GM12878 (cell line): ENCODE measurements at regions not wholly inside any gene's neighbourhood (a gene's known extent, or its start where the extent isn't known, plus 50 kb on each side); places are given as distances from the start of the nearest gene placed in this dataset.

Source experiments
- ATAC-seq: fragments of 200-7000 bp; cut with Tn5 transposase; 3 replicates; pipeline ENCODE4 v1.9.1; 2020; ENCODE audit warnings: mild to moderate bottlenecking, moderate library complexity
- BruUV-seq: library from RNA; stranded (reverse); fragments of 400-500 nt; replicated peaks from 2 replicates; lab custom pipeline; 2021; lab: Mats Ljungman, UMichigan
- CTCF ChIA-PET: fragments of 300-600 bp; sonication (Branson Sonifier 250); formaldehyde crosslinking; extraction: SDS; loops from one replicate; lab custom pipeline; 2021; ENCODE audit warnings: inconsistent platforms; lab: Yijun Ruan, JAX
- POLR2A ChIA-PET: fragments of 350-600 bp; formaldehyde crosslinking; extraction: SDS; loops from one replicate; lab custom pipeline; 2021; ENCODE audit warnings: inconsistent platforms; lab: Charles Lee
- RAD21 ChIA-PET: fragments of 300-600 bp; sonication (Branson Sonifier 250); formaldehyde crosslinking; loops from one replicate; lab custom pipeline; 2023; ENCODE audit warnings: antibody characterized with exemption; ENCODE audit not compliant: unreplicated experiment; lab: Charles Lee
- SMC1A ChIA-PET: fragments of 300-600 bp; sonication (Branson Sonifier 250); formaldehyde crosslinking; loops from one replicate; lab custom pipeline; 2023; ENCODE audit not compliant: unreplicated experiment, uncharacterized antibody; lab: Charles Lee
- DNase-seq: peaks from one replicate; pipeline ENCODE4 v3.0.0-alpha.2; 2011; ENCODE audit warnings: low read depth, low spot score
- FAIRE-seq: peaks from 3 replicates; lab custom pipeline; 2011; peaks lifted over from hg19 to GRCh38; lab: Jason Lieb, UNC
- H2AFZ ChIP-seq: 2 replicates; pipeline ENCODE4 v1.6.0; 2011; ENCODE audit warnings: low read depth, low read length, control low read depth; ENCODE audit not compliant: control insufficient read depth
- H3K27ac ChIP-seq: 2 replicates; pipeline ENCODE4 v1.5.1; 2011; ENCODE audit warnings: control low read depth; ENCODE audit not compliant: control insufficient read depth, insufficient read depth
- H3K27me3 ChIP-seq, 2 experiments: replicated peaks in 1 of 2; 2 replicates each; pipeline versions ENCODE4 v1.6.0 to v1.6.1; 2011; ENCODE audit warnings: low read length in 1 of 2; ENCODE audit not compliant: control insufficient read depth in 2 of 2, insufficient read depth in 2 of 2
- H3K36me3 ChIP-seq, 2 experiments: 2 replicates each; pipeline ENCODE4 v1.5.1; 2011; ENCODE audit warnings: low read length in 1 of 2; ENCODE audit not compliant: control insufficient read depth in 2 of 2, insufficient read depth in 2 of 2
- H3K4me1 ChIP-seq: 2 replicates; pipeline ENCODE4 v1.6.1; 2011; ENCODE audit warnings: mild to moderate bottlenecking, low read length, moderate library complexity, mixed read lengths; ENCODE audit not compliant: control insufficient read depth, insufficient read depth
- H3K4me2 ChIP-seq: 2 replicates; pipeline ENCODE4 v1.6.0; 2011; ENCODE audit warnings: control low read depth; ENCODE audit not compliant: control insufficient read depth, insufficient read depth
- H3K4me3 ChIP-seq: fragments of 200-600 bp; sonication (generic); 2 replicates; pipeline ENCODE4 v1.5.1; 2016
- H3K79me2 ChIP-seq: 2 replicates; pipeline ENCODE4 v1.6.0; 2011; ENCODE audit warnings: low read length; ENCODE audit not compliant: control insufficient read depth, insufficient read depth
- H3K9ac ChIP-seq: 2 replicates; pipeline ENCODE4 v1.8.0; 2011; ENCODE audit warnings: low read length, control low read depth, mixed read lengths; ENCODE audit not compliant: control insufficient read depth, insufficient read depth
- H3K9me3 ChIP-seq: replicated peaks from 3 replicates; pipeline ENCODE4 v1.5.1; 2011; ENCODE audit warnings: mild to moderate bottlenecking, low read length; ENCODE audit not compliant: control insufficient read depth, insufficient read depth
- H4K20me1 ChIP-seq: 2 replicates; pipeline ENCODE4 v1.6.0; 2011; ENCODE audit not compliant: control insufficient read depth, insufficient read depth
- KLF5 ChIP-seq: fragments of 450-650 bp; IDR thresholded peaks from 2 replicates; pipeline ENCODE4 v1.6.1; 2014; ENCODE audit warnings: mild to moderate bottlenecking; ENCODE audit not compliant: partially characterized antibody
- NRF1 ChIP-seq: conservative IDR thresholded peaks from 2 replicates; pipeline ENCODE4 v1.6.1; 2011; ENCODE audit warnings: mild to moderate bottlenecking, low read depth, low read length, improper control_type of control experiment
- SRF ChIP-seq, 2 experiments: IDR thresholded peaks; 2 replicates each; pipeline ENCODE4 v1.6.1; 2011; ENCODE audit warnings: low read depth in 2 of 2, low read length in 2 of 2, mild to moderate bottlenecking in 1 of 2, moderate library complexity in 1 of 2
- YBX1 ChIP-seq: fragments of 450-650 bp; IDR thresholded peaks from 2 replicates; pipeline ENCODE4 v1.6.1; 2016; ENCODE audit warnings: antibody characterized with exemption
- WGBS: methylation state at CpG from one replicate; pipeline ENCODE4 v1.1.6; 2016; ENCODE audit warnings: low lambda C conversion rate; ENCODE audit not compliant: insufficient replicate concordance, insufficient coverage; ENCODE audit errors: missing lambda C conversion rate; 5-methylcytosine and 5-hydroxymethylcytosine counted together
- in situ Hi-C: fragments of 300-500 bp; cut with MboI; formaldehyde crosslinking; loops from 9 replicates; pipeline ENCODE4 v1.14.3; 2018; ENCODE audit warnings: mixed read lengths
- intact Hi-C: fragments of 100-400 bp; cut with micrococcal nuclease; formaldehyde crosslinking; loops from one replicate; pipeline ENCODE4 v1.14.2; 2022; ENCODE audit not compliant: unreplicated experiment
- TF ChIP-seq, protein P1 (sequence below): fragments of 450-650 bp; conservative IDR thresholded peaks from 2 replicates; pipeline ENCODE4 v1.6.1; 2017; ENCODE audit warnings: mild to moderate bottlenecking, moderate library complexity
- TF ChIP-seq, protein P2 (sequence below): IDR thresholded peaks from 2 replicates; pipeline ENCODE4 v1.6.1; 2012; ENCODE audit warnings: low read depth, low read length, improper control_type of control experiment
- TF ChIP-seq, protein P3 (sequence below), 3 experiments: IDR thresholded peaks in 2 of 3; conservative IDR thresholded peaks in 1 of 3; 2 replicates each; pipeline ENCODE4 v1.5.1; 2011; ENCODE audit warnings: low read depth in 3 of 3, low read length in 3 of 3, mild to moderate bottlenecking in 3 of 3, control low read depth in 2 of 3, moderate library complexity in 2 of 3, inconsistent platforms in 1 of 3, mixed read lengths in 1 of 3; ENCODE audit not compliant: control insufficient read depth in 2 of 3, insufficient read depth in 1 of 3; ENCODE audit errors: extremely low read depth in 1 of 3
- TF ChIP-seq, protein P4 (sequence below): IDR thresholded peaks from 2 replicates; pipeline ENCODE4 v1.6.1; 2012; ENCODE audit warnings: low read depth, low read length, improper control_type of control experiment

DNA sequence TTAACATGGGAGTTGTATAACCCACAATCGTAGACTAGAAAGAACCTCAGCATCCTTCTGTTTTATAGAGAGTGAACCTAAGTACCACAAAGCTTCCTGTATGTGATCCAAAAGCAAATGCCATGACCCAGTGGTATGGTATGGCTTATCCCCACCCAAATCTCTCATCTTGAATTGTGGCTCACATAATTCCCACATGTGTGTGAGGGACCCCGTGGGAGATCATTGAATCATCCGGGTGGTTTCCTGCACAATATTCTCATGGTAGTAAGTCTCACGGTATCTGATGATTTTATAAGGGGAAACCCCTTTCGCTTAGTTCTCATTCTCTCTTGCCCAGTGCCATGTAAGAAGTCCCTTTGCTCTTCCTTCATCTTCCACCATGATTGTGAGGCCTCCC is 587.9 kb downstream of the LMO7 start (continued):
- TF ChIP-seq SRF (IDR thresholded peaks at IDR 0.05; ENCODE audit: low read depth in 2 of 2, low read length in 2 of 2) (no peak), YBX1 (no peak), KLF5 (no peak)

DNA sequence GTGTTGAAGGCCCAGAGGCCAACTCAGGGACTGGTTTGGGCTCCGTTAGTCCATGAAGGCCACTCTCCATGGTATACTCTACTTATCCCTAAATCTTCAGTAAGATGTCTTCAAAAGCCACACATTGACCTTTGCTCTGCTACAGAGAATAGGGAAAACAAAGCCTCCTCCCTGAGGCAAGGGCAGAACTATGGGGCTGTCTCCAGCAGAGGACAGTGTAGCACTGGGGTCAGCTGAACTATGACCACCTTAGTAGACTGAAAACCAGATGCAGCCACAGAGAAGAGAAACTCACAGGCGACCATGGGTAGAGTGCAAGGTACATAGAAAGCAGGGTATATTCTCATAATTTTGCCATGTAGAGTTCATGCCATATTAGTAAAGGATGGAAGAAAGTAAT is 587.4 kb downstream of the LMO7 start:
- H3K4me3 ChIP-seq = no peak overlapping the region
- 24% methylated on average over 2 of the region's 2 CpGs for WGBS
- ATAC-seq (no peak), FAIRE-seq (no peak), DNase-seq (no peak)
- no peaks in the 10 kb centered on the region for H3K4me1 ChIP-seq
- no peak overlapping the region for H3K27ac ChIP-seq
- TF ChIP-seq NRF1 = no peak
- TF ChIP-seq, protein P1, sequence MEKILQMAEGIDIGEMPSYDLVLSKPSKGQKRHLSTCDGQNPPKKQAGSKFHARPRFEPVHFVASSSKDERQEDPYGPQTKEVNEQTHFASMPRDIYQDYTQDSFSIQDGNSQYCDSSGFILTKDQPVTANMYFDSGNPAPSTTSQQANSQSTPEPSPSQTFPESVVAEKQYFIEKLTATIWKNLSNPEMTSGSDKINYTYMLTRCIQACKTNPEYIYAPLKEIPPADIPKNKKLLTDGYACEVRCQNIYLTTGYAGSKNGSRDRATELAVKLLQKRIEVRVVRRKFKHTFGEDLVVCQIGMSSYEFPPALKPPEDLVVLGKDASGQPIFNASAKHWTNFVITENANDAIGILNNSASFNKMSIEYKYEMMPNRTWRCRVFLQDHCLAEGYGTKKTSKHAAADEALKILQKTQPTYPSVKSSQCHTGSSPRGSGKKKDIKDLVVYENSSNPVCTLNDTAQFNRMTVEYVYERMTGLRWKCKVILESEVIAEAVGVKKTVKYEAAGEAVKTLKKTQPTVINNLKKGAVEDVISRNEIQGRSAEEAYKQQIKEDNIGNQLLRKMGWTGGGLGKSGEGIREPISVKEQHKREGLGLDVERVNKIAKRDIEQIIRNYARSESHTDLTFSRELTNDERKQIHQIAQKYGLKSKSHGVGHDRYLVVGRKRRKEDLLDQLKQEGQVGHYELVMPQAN = no peak
- TF ChIP-seq, protein P2, sequence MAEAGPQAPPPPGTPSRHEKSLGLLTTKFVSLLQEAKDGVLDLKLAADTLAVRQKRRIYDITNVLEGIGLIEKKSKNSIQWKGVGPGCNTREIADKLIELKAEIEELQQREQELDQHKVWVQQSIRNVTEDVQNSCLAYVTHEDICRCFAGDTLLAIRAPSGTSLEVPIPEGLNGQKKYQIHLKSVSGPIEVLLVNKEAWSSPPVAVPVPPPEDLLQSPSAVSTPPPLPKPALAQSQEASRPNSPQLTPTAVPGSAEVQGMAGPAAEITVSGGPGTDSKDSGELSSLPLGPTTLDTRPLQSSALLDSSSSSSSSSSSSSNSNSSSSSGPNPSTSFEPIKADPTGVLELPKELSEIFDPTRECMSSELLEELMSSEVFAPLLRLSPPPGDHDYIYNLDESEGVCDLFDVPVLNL = no peak
- TF ChIP-seq, protein P3, sequence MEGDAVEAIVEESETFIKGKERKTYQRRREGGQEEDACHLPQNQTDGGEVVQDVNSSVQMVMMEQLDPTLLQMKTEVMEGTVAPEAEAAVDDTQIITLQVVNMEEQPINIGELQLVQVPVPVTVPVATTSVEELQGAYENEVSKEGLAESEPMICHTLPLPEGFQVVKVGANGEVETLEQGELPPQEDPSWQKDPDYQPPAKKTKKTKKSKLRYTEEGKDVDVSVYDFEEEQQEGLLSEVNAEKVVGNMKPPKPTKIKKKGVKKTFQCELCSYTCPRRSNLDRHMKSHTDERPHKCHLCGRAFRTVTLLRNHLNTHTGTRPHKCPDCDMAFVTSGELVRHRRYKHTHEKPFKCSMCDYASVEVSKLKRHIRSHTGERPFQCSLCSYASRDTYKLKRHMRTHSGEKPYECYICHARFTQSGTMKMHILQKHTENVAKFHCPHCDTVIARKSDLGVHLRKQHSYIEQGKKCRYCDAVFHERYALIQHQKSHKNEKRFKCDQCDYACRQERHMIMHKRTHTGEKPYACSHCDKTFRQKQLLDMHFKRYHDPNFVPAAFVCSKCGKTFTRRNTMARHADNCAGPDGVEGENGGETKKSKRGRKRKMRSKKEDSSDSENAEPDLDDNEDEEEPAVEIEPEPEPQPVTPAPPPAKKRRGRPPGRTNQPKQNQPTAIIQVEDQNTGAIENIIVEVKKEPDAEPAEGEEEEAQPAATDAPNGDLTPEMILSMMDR (IDR thresholded peaks at IDR 0.05 in 2 of 3, conservative IDR thresholded peaks at IDR 0.05 in 1 of 3; ENCODE audit: control insufficient read depth in 2 of 3, extremely low read depth in 1 of 3, insufficient read depth in 1 of 3, low read depth in 3 of 3, low read length in 3 of 3) = peak in 1 of 3 experiments; percentile 3; a peak in 1 of 6 replicates
- TF ChIP-seq, protein P4, sequence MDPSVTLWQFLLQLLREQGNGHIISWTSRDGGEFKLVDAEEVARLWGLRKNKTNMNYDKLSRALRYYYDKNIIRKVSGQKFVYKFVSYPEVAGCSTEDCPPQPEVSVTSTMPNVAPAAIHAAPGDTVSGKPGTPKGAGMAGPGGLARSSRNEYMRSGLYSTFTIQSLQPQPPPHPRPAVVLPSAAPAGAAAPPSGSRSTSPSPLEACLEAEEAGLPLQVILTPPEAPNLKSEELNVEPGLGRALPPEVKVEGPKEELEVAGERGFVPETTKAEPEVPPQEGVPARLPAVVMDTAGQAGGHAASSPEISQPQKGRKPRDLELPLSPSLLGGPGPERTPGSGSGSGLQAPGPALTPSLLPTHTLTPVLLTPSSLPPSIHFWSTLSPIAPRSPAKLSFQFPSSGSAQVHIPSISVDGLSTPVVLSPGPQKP = no peak
- BruUV-seq = no TSS peak
- CTCF ChIA-PET = no interaction called here
- POLR2A ChIA-PET = no interaction called here
- intact Hi-C loops = no loop called here
- in situ Hi-C loops = no loop called here
- SMC1A ChIA-PET = no interaction called here
- no peaks in the 10 kb centered on the region for H3K36me3 ChIP-seq
- H3K79me2 ChIP-seq = no peaks in the 10 kb centered on the region
- no peaks in the 10 kb centered on the region for H3K27me3 ChIP-seq
- no peak overlapping the region for H3K9ac ChIP-seq
- RAD21 ChIA-PET = no interaction called here
- H3K9me3 ChIP-seq = no peaks in the 10 kb centered on the region
- no peak overlapping the region for H2AFZ ChIP-seq
- no peaks in the 10 kb centered on the region for H4K20me1 ChIP-seq
- no peak overlapping the region for H3K4me2 ChIP-seq
